HG03097 (cell line): ENCODE measurements at regions not wholly inside any gene's neighbourhood (a gene's known extent, or its start where the extent isn't known, plus 50 kb on each side); places are given as distances from the start of the nearest gene placed in this dataset.
A peak's percentile ranks its signal among the peaks of the same experiment; 100 is the strongest.
"Not testable (repeated sequence)": the region's sequence is repeated elsewhere in the genome, so short reads cannot be mapped to it uniquely, and the experiment has no call there.

Source experiments
- ATAC-seq: cut with Tn5 transposase; IDR thresholded peaks from one replicate; pipeline ENCODE4 v1.9.1; 2021; ENCODE audit not compliant: unreplicated experiment, low FRiP score

DNA sequence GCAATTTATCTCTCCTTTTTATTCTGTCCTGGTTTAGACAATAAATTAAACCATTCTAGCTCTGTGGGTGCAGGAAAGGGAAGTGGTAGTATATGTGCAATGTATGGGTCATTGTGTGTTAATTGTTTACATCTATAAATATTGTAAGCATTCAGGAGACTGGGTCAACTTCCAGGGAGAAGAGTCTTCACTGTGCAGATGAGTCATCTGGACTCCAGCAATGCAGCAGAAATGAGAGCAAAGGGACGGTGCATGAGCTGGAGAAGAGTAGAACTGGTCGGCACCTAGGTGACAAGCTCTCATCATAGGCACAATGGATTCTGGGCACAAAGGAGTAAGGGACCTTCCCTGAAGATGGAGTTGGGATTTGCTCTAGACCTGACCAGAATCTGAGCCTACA, 211.1 kb upstream of the DAAM1 start:
- ATAC-seq, result no peak

- ATAC-seq, result no peak
Measured at GRCh38 chr14:58978343-58978742, 210.1 kb upstream of the DAAM1 start.

DNA sequence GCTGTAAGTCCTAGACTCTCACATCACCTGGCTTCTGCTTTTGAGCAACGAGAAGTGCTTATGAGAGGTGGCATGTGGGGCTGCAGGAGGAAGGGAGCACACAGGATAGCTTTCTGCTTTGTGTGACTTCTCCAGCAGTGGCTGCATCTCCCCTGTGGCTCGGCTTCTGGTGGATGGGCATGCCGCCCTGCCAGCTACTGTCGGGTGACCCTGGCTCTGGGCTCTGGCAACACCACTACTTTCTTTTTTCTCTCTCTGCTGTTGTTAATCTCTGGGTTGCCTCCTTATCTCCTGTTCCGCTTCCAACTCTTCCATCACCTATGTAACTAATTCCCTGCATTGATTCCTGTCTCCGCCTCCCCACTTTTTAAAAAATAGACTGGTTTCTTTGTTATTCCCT, 209.1 kb upstream of the DAAM1 start:
- ATAC-seq, result no peak

DNA sequence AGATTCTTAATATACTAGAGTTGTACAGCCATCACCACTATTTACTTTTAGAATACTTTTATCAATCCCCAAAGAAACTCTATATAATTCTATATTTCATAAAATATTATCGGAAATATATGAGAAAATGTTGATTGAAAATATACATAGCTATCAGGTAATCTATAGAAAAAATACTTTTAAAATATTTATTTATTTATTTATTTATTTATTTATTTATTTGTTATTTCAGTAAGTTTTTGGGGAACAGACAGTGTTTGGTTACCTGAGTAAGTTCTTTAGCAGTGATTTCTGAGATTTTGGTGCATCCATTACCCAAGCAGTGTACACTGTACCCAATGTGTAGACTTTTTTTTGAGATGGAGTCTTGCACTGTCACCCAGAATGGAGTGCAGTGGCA, 206.6 kb upstream of the DAAM1 start:
- no peak for ATAC-seq

DNA sequence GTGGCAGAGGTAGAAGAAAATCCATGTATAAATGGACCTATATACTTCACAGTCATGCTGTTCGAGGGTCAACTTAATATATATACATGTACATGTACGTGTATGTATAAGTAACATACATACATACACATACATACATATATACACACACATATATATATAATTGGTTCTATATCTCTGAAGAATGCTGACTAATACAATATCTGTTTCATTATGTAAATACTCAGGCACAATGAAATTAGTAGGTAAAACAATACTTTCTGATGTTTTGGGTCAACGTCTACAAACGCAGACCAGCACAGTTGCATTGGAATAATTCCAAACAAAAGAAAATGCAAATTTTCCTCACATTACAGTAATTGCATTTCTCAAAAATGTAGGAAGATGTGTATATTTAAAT, 202.7 kb upstream of the DAAM1 start:
- ATAC-seq, result no peak

- no peak for ATAC-seq
Measured at GRCh38 chr14:58987591-58987990, 200.9 kb upstream of the DAAM1 start.

DNA sequence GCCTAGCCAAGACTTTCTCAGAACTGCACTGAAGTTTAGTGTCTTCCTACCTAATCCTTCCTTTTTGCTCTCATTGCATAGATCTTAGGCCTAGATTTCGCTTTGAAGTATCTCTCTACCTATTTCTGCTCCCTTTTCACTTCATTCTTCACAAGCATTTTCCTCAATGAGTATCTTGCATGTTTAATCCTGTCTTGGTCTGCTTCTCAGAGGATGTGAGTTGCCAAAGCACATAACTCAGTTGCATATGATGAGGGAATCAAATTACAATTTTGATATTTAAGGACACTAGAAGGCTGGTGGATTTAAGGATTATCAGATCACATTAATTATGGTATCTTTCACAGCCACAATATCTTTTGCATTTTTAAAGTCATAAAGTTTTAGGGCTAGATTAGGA, 195.5 kb upstream of the DAAM1 start:
- no peak for ATAC-seq

- ATAC-seq, result no peak
Measured at GRCh38 chr14:58994130-58994529, 194.3 kb upstream of the DAAM1 start.

DNA sequence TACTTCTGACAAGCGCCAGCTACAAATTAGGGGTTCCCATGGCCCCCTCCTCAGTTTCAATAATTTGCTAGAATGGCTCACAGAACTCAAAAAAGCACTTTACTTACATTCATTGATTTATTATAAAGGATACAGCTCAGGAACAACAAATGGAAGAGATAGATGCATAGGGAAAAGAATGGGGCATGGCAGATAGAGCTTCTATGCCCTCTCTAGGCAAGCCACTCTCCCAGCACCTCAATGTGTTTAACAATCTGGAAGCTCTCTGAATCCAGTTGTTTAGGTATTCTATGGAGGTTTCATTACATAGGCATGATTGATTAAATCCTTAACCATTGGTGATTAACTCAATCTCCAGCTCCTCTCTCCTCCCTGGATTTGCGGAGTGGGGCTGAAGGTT, 184.5 kb upstream of the DAAM1 start:
- ATAC-seq, result no peak

GRCh38 chr14:59006179-59006578, 182.3 kb upstream of the DAAM1 start:
- ATAC-seq, result not testable (repeated sequence)

- ATAC-seq, result no peak
Measured at GRCh38 chr14:59009967-59010366, 178.5 kb upstream of the DAAM1 start.

DNA sequence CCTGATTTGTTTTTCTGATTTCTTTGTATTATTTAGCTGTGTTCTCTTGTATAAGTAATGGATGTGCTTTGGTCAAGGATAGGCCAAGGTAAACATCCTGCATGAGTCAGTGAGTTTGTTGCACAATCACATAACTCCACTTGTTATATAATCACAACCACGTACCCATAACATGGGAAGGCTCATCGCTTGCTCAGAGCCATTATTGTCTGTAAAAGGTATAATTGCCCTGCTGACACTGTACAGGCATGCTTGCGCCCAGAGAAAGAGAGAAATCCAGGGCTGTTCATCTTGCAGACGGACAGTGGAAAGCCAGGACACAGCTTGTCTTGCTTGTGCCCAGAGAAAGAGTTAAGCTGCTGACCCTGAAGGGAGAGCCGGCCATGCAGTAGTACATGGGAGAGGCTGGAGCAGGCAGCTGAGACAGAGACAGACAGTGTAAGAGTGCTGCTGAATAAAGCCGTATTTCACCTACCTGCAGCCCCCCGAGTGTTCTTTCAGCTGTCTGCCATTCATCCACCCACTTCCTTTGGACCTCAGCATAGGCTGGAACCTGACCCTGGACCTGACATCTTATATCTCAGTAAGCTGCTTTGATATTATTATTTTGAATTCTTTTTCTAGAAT, 174.7 kb upstream of the DAAM1 start:
- ATAC-seq, result no peak

GRCh38 chr14:59015482-59015881, 173.0 kb upstream of the DAAM1 start:
- ATAC-seq, result no peak

DNA sequence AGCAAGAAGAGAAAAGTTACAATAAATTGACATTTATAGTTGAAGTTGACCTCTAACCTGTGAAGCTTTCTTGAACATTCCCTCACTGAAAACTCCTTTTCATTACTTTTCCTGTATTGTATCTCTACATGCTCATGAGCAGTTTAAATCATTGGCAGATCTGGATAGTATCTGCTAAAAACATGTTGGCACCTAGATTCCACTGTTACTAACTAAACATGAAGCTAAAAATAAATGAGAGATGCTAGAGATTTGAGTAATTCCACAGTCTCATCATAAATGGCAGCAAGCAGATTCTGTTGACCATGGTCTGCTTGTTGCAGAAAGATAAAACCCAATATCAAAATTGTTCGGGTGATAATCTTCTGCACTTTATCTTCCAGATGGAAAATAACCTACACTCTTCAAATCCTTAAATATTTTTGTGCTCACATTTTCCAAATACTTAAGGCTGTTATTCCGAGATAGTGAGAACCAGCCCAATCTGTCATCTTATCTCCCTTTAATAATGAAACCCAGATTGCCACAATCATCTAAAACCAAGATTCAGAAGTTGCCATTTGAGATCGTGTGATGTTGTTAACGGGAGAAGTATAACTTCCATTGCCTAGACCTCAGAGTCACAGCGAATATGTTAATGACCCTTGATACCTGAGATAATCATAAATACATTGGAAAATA, 171.0 kb upstream of the DAAM1 start:
- no peak for ATAC-seq

DNA sequence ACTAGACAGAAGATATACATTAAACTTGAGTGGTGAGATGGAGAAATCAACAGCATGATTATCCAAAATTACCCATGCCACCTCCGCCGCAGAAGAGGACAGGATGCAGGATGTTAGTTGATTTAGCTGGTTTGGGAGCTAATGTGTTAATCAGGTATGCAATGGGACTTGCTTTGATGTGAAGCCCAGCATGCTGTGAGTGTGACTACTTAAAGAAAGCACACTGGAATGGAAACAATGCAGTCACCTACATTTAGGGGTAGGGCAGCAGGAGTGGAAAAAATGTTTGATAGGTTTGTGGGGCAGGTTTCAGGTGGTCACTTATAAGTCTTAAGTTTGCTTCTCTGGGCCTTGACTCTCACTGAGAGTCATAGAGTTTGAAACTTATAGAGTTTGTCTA, 170.0 kb upstream of the DAAM1 start:
- ATAC-seq, result no peak

DNA sequence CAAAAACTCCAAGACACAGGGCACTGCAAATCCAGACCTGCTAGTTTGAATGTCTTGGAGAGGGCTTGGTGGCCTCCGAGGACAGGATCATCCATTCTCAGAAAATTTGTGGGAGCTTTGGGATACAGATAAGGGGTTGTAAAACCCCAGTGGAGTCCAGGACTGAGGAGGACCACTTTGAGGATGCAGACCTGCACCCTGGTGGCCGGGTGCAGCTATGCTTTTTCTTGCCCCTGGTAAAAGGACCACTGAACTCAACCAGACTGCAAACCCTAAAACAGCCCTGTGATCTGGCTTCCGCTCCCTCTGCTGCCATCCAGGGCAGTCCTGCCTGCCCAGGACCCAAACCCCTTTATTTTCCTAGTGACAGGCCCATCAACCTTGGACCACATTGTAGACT, 169.5 kb upstream of the DAAM1 start:
- ATAC-seq, result no peak

DNA sequence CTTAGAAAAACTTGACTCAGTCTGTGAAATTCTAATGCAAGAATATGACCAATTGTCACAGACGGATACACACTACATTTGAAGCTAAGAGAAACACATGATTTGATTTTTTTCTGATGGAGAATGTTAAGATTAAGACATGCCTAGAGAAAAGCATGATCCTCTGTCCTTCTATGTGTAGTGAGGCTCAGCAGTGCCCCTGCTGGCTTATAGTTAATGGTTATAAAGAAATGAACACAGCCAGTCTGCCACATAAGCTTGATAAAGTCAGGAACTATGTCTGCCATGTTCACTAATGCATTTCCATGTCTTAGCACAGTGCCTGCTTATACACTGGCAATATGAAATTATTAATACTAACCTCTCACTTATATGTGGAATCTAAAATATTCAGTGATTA, 168.1 kb upstream of the DAAM1 start:
- no peak for ATAC-seq

DNA sequence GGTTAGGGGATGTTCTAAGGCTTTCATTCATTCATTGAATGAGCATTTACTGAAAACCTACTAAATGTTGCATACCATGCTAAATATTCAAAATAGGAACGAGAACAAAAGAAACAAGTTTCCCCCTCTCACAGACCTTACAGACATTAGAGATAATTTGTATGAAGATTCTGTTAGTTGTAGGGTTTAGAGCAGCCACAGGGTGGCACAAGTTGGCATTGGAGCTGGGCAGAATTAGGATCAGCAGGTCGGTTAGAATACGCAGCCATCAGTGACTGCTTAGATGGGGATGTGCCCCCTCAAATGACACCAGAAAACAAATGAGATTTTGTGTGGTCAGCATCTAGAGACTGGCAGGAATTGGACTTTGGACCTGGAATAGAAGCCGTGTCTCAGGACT, 166.3 kb upstream of the DAAM1 start:
- ATAC-seq, result no peak

GRCh38 chr14:59026081-59026480, 162.4 kb upstream of the DAAM1 start:
- no peak for ATAC-seq

DNA sequence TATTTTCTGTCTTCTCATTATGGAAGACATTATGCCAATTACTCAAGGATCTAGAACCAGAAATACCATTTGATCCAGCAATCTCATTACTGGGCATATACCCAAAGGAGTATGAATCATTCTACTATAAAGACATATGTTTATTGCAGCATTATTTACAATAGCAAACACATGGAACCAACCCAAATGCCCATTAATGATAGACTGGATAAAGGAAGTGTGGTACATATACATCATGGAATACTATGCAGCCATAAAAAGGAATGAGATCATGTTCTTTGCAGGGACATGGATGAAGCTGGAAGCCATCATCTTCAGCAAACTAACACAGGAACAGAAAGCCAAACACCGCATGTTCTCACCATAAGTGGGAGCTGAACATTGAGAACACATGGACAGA, 161.8 kb upstream of the DAAM1 start:
- not testable (repeated sequence) for ATAC-seq

- peak; percentile 82 for ATAC-seq
Measured at GRCh38 chr14:59028476-59029202, 159.8 kb upstream of the DAAM1 start.

DNA sequence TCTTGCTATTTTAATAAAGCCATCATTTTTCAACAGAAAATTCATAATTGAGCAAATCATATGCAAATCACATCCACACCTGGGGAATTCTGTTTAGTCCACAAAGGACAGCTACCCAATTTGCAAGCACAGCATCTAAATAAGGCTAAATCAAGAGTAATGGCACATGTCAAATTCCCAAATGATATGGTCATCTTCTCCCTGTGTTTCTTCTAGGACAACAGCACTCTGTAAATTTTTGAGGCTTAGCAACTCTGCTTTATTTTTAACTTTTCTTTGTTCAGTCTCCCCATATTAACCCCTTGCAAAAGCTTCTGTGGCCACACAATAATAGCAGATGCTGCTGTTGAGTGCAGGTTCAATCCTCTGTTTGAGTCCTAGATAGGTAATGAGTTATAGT, 155.6 kb upstream of the DAAM1 start:
- no peak for ATAC-seq
